IPS-15b (cell line): ENCODE measurements at regions not wholly inside any gene's neighbourhood (a gene's known extent, or its start where the extent isn't known, plus 50 kb on each side); places are given as distances from the start of the nearest gene placed in this dataset.
"Not testable (repeated sequence)": the region's sequence is repeated elsewhere in the genome, so short reads cannot be mapped to it uniquely, and the experiment has no call there.

Source experiments
- H3K27me3 ChIP-seq: one replicate; pipeline ENCODE4 v1.6.1; 2013; ENCODE audit warnings: low read length; ENCODE audit not compliant: control insufficient read depth, insufficient read depth
- H3K36me3 ChIP-seq: one replicate; pipeline ENCODE4 v1.6.1; 2013; ENCODE audit warnings: low read length; ENCODE audit not compliant: control insufficient read depth, insufficient read depth
- H3K4me1 ChIP-seq: one replicate; pipeline ENCODE4 v1.6.1; 2013; ENCODE audit warnings: mild to moderate bottlenecking, low read length; ENCODE audit not compliant: control insufficient read depth, insufficient read depth
- H3K4me3 ChIP-seq: one replicate; pipeline ENCODE4 v1.5.1; 2013; ENCODE audit warnings: low read depth, low read length
- H3K9ac ChIP-seq: one replicate; pipeline ENCODE4 v1.6.1; 2013; ENCODE audit warnings: low read depth, mild to moderate bottlenecking, low read length
- H3K9me3 ChIP-seq: one replicate; pipeline ENCODE4 v1.6.1; 2013; ENCODE audit warnings: mild to moderate bottlenecking, low read length; ENCODE audit not compliant: control insufficient read depth, insufficient read depth

DNA sequence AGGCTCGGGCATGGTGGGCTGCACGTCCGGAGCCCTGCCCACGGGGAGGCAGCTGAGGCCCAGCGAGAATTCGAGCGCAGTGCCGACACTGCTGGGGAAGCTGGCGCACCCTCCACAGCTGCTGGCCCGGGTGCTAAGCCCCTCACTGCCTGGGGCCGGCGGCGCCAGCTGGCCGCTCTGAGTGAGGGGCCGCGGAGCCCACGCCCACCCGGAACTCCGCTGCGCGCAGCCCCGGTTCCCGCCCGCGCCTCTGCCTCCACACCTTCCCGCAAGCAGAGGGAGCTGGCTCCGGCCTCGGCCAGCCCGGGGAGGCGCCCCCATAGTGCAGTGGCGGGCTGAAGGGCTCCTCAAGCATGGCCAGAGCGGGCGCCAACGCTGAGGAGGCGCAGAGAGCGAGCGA is 2080.4 kb downstream of the PCDH9 start:
- H3K36me3 ChIP-seq, result no peaks in the 10 kb centered on the region
- H3K9ac ChIP-seq, result no peak overlapping the region
- no peaks in the 10 kb centered on the region for H3K27me3 ChIP-seq
- H3K4me3 ChIP-seq, result no peak overlapping the region
- H3K9me3 ChIP-seq, result no peaks in the 10 kb centered on the region
- no peaks in the 10 kb centered on the region for H3K4me1 ChIP-seq

DNA sequence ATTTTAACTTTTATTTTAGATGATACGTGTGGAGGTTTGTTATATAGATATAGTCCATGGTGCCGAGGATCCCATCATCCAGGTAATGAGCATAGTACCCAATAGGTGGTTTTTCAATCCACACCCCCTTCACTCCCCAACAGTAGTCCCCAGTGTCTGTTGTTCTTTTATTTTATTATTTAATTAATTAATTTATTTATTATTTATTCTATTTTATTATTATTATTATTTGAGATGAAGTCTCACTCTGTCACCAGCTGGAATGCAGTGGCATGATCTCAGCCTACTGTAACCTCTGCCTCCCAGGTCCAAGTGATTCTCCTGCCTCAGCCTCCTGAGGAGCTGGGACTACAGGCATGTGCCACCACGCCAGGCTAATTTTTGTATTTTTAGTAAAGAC is 2086.2 kb downstream of the PCDH9 start:
- Histone ChIP-seq H3K36me3 (no peaks in the 10 kb centered on the region), H3K4me3 (no peak overlapping the region), H3K4me1 (no peaks in the 10 kb centered on the region), H3K27me3 (no peaks in the 10 kb centered on the region), H3K9me3 (no peaks in the 10 kb centered on the region), H3K9ac (no peak overlapping the region)

GRCh38 chr13:65133094-65133493 is 2097.0 kb downstream of the PCDH9 start:
- H3K9ac ChIP-seq, result no peak overlapping the region
- no peak overlapping the region for H3K4me3 ChIP-seq
- H3K9me3 ChIP-seq, result no peaks in the 10 kb centered on the region

DNA sequence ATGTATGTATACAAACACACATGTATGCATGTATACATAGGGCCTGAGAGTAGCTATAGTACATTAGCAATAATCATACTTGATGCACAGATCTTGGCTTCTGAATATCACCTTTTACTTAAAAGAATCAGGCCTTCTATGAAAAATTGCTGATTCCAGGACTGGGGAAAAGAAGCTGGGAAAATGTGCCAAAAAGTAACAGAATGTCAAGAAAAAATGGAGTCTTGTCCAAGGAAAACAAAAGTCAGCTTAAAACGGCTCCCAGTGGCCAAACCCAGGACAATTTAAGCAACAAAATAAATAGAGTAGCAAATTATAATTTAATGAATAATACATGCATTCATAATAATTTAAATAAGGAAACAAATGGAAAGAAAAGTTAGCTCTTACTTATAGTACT is 2104.9 kb downstream of the PCDH9 start:
- no peak overlapping the region for H3K4me3 ChIP-seq
- no peaks in the 10 kb centered on the region for H3K9me3 ChIP-seq
- no peaks in the 10 kb centered on the region for H3K4me1 ChIP-seq
- H3K9ac ChIP-seq, result no peak overlapping the region
- no peaks in the 10 kb centered on the region for H3K36me3 ChIP-seq
- H3K27me3 ChIP-seq, result no peaks in the 10 kb centered on the region

More at GRCh38 chr13:65133094-65133493, 2097.0 kb downstream of the PCDH9 start:
- no peaks in the 10 kb centered on the region for H3K27me3 ChIP-seq
- no peaks in the 10 kb centered on the region for H3K36me3 ChIP-seq
- no peaks in the 10 kb centered on the region for H3K4me1 ChIP-seq

- no peaks in the 10 kb centered on the region for H3K9me3 ChIP-seq
- no peak overlapping the region for H3K4me3 ChIP-seq
- H3K4me1 ChIP-seq, result no peaks in the 10 kb centered on the region
- no peaks in the 10 kb centered on the region for H3K36me3 ChIP-seq
- no peak overlapping the region for H3K9ac ChIP-seq
- H3K27me3 ChIP-seq, result no peaks in the 10 kb centered on the region
Measured at GRCh38 chr13:65112531-65112941, 2117.6 kb downstream of the PCDH9 start.

DNA sequence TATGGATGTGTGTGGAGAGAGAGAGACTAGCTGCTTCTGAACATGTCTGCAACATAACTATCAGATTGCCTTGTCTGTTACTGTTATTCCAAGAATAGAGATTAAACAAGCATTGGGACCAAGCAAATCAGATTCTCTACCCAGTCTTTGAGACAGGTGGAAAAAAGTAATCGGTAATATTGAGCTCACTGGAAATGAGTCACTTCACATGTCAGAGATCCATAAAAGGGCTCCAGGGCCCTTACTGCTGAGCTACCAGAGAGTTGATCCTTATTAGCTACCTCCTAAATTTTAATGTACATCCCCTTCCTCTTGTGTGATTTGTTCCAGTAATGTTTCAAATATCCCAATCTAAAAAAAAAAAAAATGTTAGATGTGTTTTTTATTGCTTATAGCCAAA is 2118.0 kb downstream of the PCDH9 start:
- Histone ChIP-seq H3K4me3 (no peak overlapping the region), H3K27me3 (no peaks in the 10 kb centered on the region), H3K9me3 (no peaks in the 10 kb centered on the region), H3K9ac (no peak overlapping the region), H3K4me1 (no peaks in the 10 kb centered on the region), H3K36me3 (no peaks in the 10 kb centered on the region)

- no peaks in the 10 kb centered on the region for H3K9me3 ChIP-seq
- H3K27me3 ChIP-seq, result no peaks in the 10 kb centered on the region
- no peak overlapping the region for H3K4me3 ChIP-seq
- no peaks in the 10 kb centered on the region for H3K4me1 ChIP-seq
- H3K9ac ChIP-seq, result no peak overlapping the region
- H3K36me3 ChIP-seq, result no peaks in the 10 kb centered on the region
Measured at GRCh38 chr13:65111223-65111622, 2118.9 kb downstream of the PCDH9 start.

DNA sequence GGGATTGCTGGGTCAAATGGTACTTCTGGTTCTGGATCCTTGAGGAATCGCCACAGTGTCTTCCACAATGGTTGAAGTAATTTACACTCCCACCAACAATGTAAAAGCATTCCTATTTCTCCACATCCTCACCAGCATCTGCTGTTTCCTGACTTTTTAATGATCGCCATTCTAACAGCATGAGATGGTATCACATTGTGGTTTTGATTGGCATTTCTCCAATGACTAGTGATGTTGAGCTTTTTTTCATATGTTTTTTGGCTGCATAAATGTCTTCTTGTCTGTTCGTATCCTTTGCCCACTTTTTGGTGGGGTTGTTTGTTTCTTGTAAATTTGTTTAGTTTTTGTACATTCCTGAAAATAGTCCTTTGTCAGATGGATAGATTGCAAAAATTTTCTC is 2125.7 kb downstream of the PCDH9 start:
- H3K9ac ChIP-seq, H3K9me3 ChIP-seq, H3K36me3 ChIP-seq, H3K27me3 ChIP-seq, H3K4me3 ChIP-seq, H3K4me1 ChIP-seq: not testable (repeated sequence)

DNA sequence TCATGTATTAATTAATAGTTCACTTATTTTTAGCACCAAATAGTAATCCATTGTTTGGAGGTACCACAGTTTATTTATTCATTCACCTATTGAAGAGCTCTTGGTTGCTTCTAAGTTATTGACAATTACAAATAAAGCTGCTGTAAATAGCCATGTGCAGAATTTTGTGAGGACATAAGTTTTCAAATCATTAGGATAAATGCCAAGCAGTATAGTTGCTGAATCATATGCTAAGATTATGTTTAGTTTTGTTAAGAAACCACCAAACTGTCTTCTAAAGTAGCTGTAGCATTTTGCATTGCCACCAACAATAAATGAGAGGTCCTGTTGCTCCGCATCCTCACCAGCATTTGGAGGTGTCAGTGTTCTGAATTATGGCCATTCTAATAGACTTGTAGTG is 2126.8 kb downstream of the PCDH9 start:
- Histone ChIP-seq H3K9ac (no peak overlapping the region), H3K27me3 (no peaks in the 10 kb centered on the region), H3K36me3 (no peaks in the 10 kb centered on the region), H3K4me3 (no peak overlapping the region), H3K9me3 (no peaks in the 10 kb centered on the region), H3K4me1 (no peaks in the 10 kb centered on the region)

- Histone ChIP-seq H3K36me3 (no peaks in the 10 kb centered on the region), H3K4me1 (no peaks in the 10 kb centered on the region)
Measured at GRCh38 chr13:65095161-65096082, 2134.7 kb downstream of the PCDH9 start.

GRCh38 chr13:65093357-65093756 is 2136.8 kb downstream of the PCDH9 start:
- H3K9me3 ChIP-seq, result no peaks in the 10 kb centered on the region
- no peaks in the 10 kb centered on the region for H3K36me3 ChIP-seq

More at GRCh38 chr13:65095161-65096082, 2134.7 kb downstream of the PCDH9 start:
- no peaks in the 10 kb centered on the region for H3K9me3 ChIP-seq
- H3K4me3 ChIP-seq, result no peak overlapping the region
- H3K27me3 ChIP-seq, result no peaks in the 10 kb centered on the region
- H3K9ac ChIP-seq, result no peak overlapping the region

GRCh38 chr13:65091031-65091430 is 2139.1 kb downstream of the PCDH9 start:
- H3K4me1 ChIP-seq, result no peaks in the 10 kb centered on the region
- H3K9me3 ChIP-seq, result no peaks in the 10 kb centered on the region
- no peaks in the 10 kb centered on the region for H3K36me3 ChIP-seq
- H3K27me3 ChIP-seq, result no peaks in the 10 kb centered on the region
- H3K9ac ChIP-seq, result no peak overlapping the region
- no peak overlapping the region for H3K4me3 ChIP-seq

More at GRCh38 chr13:65093357-65093756, 2136.8 kb downstream of the PCDH9 start:
- Histone ChIP-seq H3K27me3 (no peaks in the 10 kb centered on the region), H3K4me1 (no peaks in the 10 kb centered on the region), H3K9ac (no peak overlapping the region), H3K4me3 (no peak overlapping the region)
